ENCODE measurements at regions not wholly inside any gene's neighbourhood (a gene's known extent, or its start where the extent isn't known, plus 50 kb on each side); places are given as distances from the start of the nearest gene placed in this dataset.
"Not testable (repeated sequence)": the region's sequence is repeated elsewhere in the genome, so short reads cannot be mapped to it uniquely, and the experiment has no call there.

GRCh38 chr3:81816473-81817250 lies 55.2 kb upstream of the GBE1 start:
- Mint-ChIP-seq H3K27me3 (ENCODE audit: low read depth) (no peaks in the 10 kb centered on the region), H3K36me3 (ENCODE audit: low read depth) (no peaks in the 10 kb centered on the region), H3K4me1 (ENCODE audit: low read depth) (peaks cover 14% of the 10 kb centered on the region), H3K9me3 (ENCODE audit: low read depth) (peaks cover 19% of the 10 kb centered on the region), H3K4me3 (ENCODE audit: unreplicated experiment) (no peak overlapping the region), H3K27ac (ENCODE audit: unreplicated experiment) (peak overlapping the region; percentile 36)
- no peak for TF ChIP-seq CTCF (IDR thresholded peaks at IDR 0.05)
- DNase-seq (ENCODE audit: low spot score) = no peak

- not testable (repeated sequence) for DNase-seq (ENCODE audit: low spot score); H3K27me3 Mint-ChIP-seq (ENCODE audit: low read depth); H3K36me3 Mint-ChIP-seq (ENCODE audit: low read depth); H3K4me1 Mint-ChIP-seq (ENCODE audit: low read depth); H3K27ac Mint-ChIP-seq (ENCODE audit: unreplicated experiment); H3K4me3 Mint-ChIP-seq (ENCODE audit: unreplicated experiment); H3K9me3 Mint-ChIP-seq (ENCODE audit: low read depth)
Measured at GRCh38 chr3:81812098-81812497, 50.7 kb upstream of the GBE1 start.
